CD4-positive, alpha-beta T cell treated with Interleukin-4 for 1 hour (primary cell): ENCODE measurements at regions not wholly inside any gene's neighbourhood (a gene's known extent, or its start where the extent isn't known, plus 50 kb on each side); places are given as distances from the start of the nearest gene placed in this dataset.
A peak's percentile ranks its signal among the peaks of the same experiment; 100 is the strongest.
"Not testable (repeated sequence)": the region's sequence is repeated elsewhere in the genome, so short reads cannot be mapped to it uniquely, and the experiment has no call there.

Experiments used
- DNase-seq, 2 donors: peaks; one replicate each; pipeline ENCODE4 v3.0.0-alpha.2; 2020 to 2022

GRCh38 chr21:10270211-10270610 is 251.2 kb upstream of the TPTE start:
- DNase-seq = not testable (repeated sequence)

DNA sequence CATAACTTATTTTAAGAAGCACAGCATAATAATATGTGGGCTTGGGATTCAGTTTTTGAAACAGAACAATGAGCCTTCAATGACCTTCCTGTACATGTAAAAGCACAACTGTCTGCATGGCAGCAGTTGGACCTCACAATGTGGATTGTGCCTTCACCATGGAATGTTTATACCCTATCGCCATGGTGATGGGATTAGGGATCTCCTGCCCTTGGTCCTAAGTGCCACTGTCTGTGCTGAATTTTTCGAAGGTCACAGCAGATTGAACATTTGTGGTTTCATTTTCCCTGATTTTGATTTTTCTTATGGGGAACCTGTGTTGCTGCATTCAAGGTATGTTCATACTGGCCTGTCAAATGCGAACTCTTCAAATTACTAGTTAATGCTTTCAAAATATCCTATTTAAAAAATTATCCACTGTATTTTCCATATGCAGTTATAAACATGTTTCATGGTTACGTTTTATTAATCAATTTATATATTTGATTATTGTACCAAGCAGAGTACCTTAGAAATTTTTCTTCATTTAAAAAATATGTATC is 249.6 kb upstream of the TPTE start:
- DNase-seq = peak in 1 of 2 donors; percentile 10

GRCh38 chr21:10272216-10272615 is 249.2 kb upstream of the TPTE start:
- DNase-seq = no peak

DNA sequence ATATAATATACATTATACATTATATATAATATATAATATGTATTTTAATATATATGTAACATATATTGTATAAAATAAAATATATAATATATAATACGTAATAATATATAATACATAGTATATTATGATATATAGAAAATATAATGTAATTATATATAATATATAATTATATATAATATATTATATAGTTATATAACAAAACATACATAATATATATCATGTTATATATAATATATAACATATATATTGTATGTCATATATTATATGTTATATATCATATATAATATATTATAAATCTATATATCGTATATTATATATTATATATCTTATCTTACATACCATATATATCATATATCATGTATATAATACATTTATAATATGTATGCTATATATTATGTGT is 248.2 kb upstream of the TPTE start:
- DNase-seq = no peak

DNA sequence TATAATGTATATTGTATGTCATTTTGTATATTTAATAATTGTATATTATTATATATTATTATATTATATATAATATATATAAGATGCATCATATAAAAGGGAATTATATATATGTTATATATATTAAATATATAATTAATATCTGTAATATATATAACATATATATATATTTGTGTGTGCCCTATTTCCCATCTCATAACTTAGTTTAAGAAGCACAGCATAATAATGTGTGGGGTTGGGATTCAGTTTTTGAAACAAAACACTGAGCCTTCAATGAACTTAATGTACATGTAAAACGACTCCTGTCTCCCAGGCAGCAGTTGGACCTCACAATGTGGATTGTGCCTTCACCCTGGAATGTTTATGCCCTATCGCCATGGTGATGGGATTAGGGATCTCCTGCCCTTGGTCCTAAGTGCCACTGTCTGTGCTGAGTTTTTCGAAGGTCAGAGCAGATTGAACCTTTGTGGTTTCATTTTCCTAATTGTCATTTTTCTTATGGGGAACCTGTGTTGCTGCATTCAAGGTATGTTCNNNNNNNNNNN is 247.5 kb upstream of the TPTE start:
- DNase-seq = not testable (repeated sequence)
